Prostate gland (tissue), 2 donors: ENCODE measurements at regions not wholly inside any gene's neighbourhood (a gene's known extent, or its start where the extent isn't known, plus 50 kb on each side); places are given as distances from the start of the nearest gene placed in this dataset.

ENCODE experiments used
- DNase-seq: peaks from one replicate; pipeline ENCODE4 v3.0.0-alpha.2; 2019; ENCODE audit warnings: low spot score
- H3K27ac ChIP-seq, 2 donors: fragments of 200-600 bp; sonication (generic); 2 replicates each; pipeline ENCODE4 v1.5.1; 2017 to 2019
- H3K27me3 ChIP-seq: fragments of 200-600 bp; sonication (generic); replicated peaks from 2 replicates; pipeline ENCODE4 v1.5.1; 2019; ENCODE audit not compliant: insufficient read depth
- H3K36me3 ChIP-seq, 2 donors: fragments of 200-600 bp; sonication (generic); 1 replicate in 1 of 2; 2 replicates in 1 of 2; pipeline versions ENCODE4 v1.5.1 to v1.8.1; 2017 to 2019
- H3K4me1 ChIP-seq: fragments of 200-600 bp; sonication (generic); replicated peaks from 2 replicates; pipeline ENCODE4 v1.5.1; 2019
- H3K4me3 ChIP-seq, 2 donors: fragments of 200-600 bp; sonication (generic); 2 replicates each; pipeline ENCODE4 v1.5.1; 2017 to 2019
- H3K9me3 ChIP-seq: fragments of 200-600 bp; sonication (generic); 2 replicates; pipeline ENCODE4 v1.5.1; 2017
- CTCF ChIP-seq, 4 experiments: fragments of 200-600 bp in 2 of 4; fragments of 450-650 bp in 2 of 4; sonication (generic) in 2 of 4; IDR thresholded peaks; 1 replicate in 3 of 4; 2 replicates in 1 of 4; pipeline ENCODE4 v1.5.1; 2016 to 2019; ENCODE audit warnings: antibody characterized with exemption in 4 of 4, mild to moderate bottlenecking in 2 of 4, moderate library complexity in 2 of 4
- POLR2A ChIP-seq: fragments of 450-650 bp; IDR thresholded peaks from one replicate; pipeline ENCODE4 v1.6.1; 2016; ENCODE audit warnings: antibody characterized with exemption, mild to moderate bottlenecking
- POLR2AphosphoS5 ChIP-seq: sonication (generic); formaldehyde crosslinking; IDR thresholded peaks from one replicate; pipeline ENCODE4 v1.6.1; 2017; ENCODE audit warnings: antibody characterized with exemption
- WGBS: methylation state at CpG from one replicate; pipeline ENCODE4 v1.1.5; 2018; 5-methylcytosine and 5-hydroxymethylcytosine counted together
- intact Hi-C: fragments of 100-400 bp; cut with DNase I; formaldehyde crosslinking; loops from one replicate; pipeline ENCODE4 v1.14.2; 2022

- Histone ChIP-seq H3K4me1 (no peaks in the 10 kb centered on the region), H3K27me3 (no peaks in the 10 kb centered on the region), H3K36me3 (no peaks in the 10 kb centered on the region), H3K4me3 (no peak overlapping the region), H3K27ac (no peak overlapping the region), H3K9me3 (no peaks in the 10 kb centered on the region)
- intact Hi-C loops = no loop called here
- TF ChIP-seq CTCF (IDR thresholded peaks at IDR 0.05) = no peak
- no peak for TF ChIP-seq POLR2AphosphoS5
- TF ChIP-seq POLR2A = no peak
- WGBS = 77% methylated on average over 6 of the region's 6 CpGs
- DNase-seq = no peak
Measured at GRCh38 chr20:61015602-61016001, 236.5 kb upstream of the CDH4 start.

- no peak overlapping the region for H3K27ac ChIP-seq
- H3K4me3 ChIP-seq = no peak overlapping the region
- 95% methylated on average over 14 of the region's 14 CpGs for WGBS
- no peak for DNase-seq
- no peaks in the 10 kb centered on the region for H3K27me3 ChIP-seq
- no peaks in the 10 kb centered on the region for H3K36me3 ChIP-seq
- intact Hi-C loops = no loop called here
- no peaks in the 10 kb centered on the region for H3K9me3 ChIP-seq
- H3K4me1 ChIP-seq = no peaks in the 10 kb centered on the region
- TF ChIP-seq POLR2AphosphoS5 = no peak
Measured at GRCh38 chr20:61019322-61019721, 232.7 kb upstream of the CDH4 start.

DNA sequence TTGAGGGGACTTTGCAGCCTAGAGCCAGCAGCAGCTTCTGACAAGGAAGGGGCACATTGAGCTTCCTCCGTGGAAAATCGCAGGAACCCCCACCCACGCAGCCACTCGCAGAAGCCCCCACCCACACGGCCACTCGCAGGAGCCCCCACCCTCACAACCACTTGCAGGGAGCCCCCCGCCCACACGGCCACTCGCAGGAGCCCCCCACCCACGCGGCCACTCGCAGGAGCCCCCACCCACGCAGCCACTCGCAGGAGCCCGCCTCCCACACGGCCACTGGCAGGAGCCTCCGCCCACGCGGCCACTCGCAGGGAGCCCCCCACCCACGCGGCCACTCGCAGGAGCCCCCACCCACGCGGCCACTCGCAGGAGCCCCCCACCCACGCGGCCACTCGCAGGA is 228.4 kb upstream of the CDH4 start:
- Histone ChIP-seq H3K27me3 (no peaks in the 10 kb centered on the region), H3K4me3 (no peak overlapping the region), H3K36me3 (no peaks in the 10 kb centered on the region), H3K4me1 (no peaks in the 10 kb centered on the region), H3K27ac (no peak overlapping the region), H3K9me3 (no peaks in the 10 kb centered on the region)
- WGBS = 81% methylated on average over 6 of the region's 29 CpGs
- intact Hi-C loops = no loop called here
- no peak for TF ChIP-seq CTCF (IDR thresholded peaks at IDR 0.05)
- no peak for TF ChIP-seq POLR2A
- TF ChIP-seq POLR2AphosphoS5 = no peak
- no peak for DNase-seq

DNA sequence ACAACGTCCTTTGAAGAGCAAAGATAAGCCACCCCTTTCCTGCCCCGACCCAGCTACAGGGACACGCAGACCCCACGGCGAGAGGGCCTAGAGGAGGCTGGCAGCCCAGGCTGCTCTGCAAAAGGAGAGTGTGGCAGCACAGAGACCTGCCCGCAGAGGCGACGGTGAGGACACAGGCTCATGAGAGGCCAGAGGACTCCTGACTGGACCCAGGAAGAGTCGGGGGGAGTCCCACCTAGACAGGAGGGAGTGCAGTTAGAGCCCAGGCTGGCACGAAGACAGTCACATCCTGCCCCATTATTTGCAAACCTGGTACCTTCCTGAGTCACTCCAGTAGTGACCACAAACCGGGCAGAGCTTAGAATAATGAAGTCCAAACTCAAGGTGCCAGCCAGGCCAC is 227.7 kb upstream of the CDH4 start:
- H3K36me3 ChIP-seq = no peaks in the 10 kb centered on the region
- intact Hi-C loops = no loop called here
- H3K4me1 ChIP-seq = no peaks in the 10 kb centered on the region
- 81% methylated on average over 11 of the region's 11 CpGs for WGBS
- H3K9me3 ChIP-seq = no peaks in the 10 kb centered on the region
- no peak for DNase-seq
- H3K4me3 ChIP-seq = no peak overlapping the region
- H3K27me3 ChIP-seq = no peaks in the 10 kb centered on the region
- no peak overlapping the region for H3K27ac ChIP-seq
- TF ChIP-seq POLR2A (no peak), POLR2AphosphoS5 (no peak), CTCF (IDR thresholded peaks at IDR 0.05) (no peak)

GRCh38 chr20:61025536-61025935 is 226.5 kb upstream of the CDH4 start:
- no peaks in the 10 kb centered on the region for H3K4me1 ChIP-seq
- no peaks in the 10 kb centered on the region for H3K27me3 ChIP-seq
- H3K9me3 ChIP-seq = no peaks in the 10 kb centered on the region
- 85% methylated on average over 10 of the region's 10 CpGs for WGBS
- no peak overlapping the region for H3K27ac ChIP-seq
- H3K4me3 ChIP-seq = no peak overlapping the region
- intact Hi-C loops = no loop called here
- no peaks in the 10 kb centered on the region for H3K36me3 ChIP-seq
- no peak for TF ChIP-seq POLR2AphosphoS5
- TF ChIP-seq POLR2A = no peak
- no peak for TF ChIP-seq CTCF (IDR thresholded peaks at IDR 0.05)
- DNase-seq = no peak
